H1 (cell line): ENCODE measurements at regions not wholly inside any gene's neighbourhood (a gene's known extent, or its start where the extent isn't known, plus 50 kb on each side); places are given as distances from the start of the nearest gene placed in this dataset.

ENCODE experiments used
- CTCF ChIA-PET: fragments of 300-600 bp; sonication (Branson Sonifier 250); formaldehyde crosslinking; loops from one replicate; lab custom pipeline; 2021; ENCODE audit not compliant: partially characterized antibody; lab: Charles Lee
- POLR2A ChIA-PET: fragments of 300-600 bp; sonication (Branson Sonifier 250); formaldehyde crosslinking; loops from one replicate; lab custom pipeline; 2021; ENCODE audit warnings: inconsistent platforms; ENCODE audit not compliant: partially characterized antibody; lab: Charles Lee
- DNase-seq, 2 experiments: peaks; one replicate each; pipeline versions ENCODE4 v3.0.0 to v3.0.0-alpha.2; 2010 to 2022; ENCODE audit warnings: low spot score in 2 of 2, low read depth in 1 of 2, mixed read lengths in 1 of 2
- FAIRE-seq: peaks from 2 replicates; lab custom pipeline; 2011; peaks lifted over from hg19 to GRCh38; lab: Jason Lieb, UNC
- H2AFZ ChIP-seq: 2 replicates; pipeline ENCODE4 v1.8.1; 2012; ENCODE audit warnings: low read length, inconsistent platforms
- H2AK5ac ChIP-seq: 2 replicates; pipeline ENCODE4 v1.6.1; 2013; ENCODE audit warnings: low read depth, low read length
- H2BK120ac ChIP-seq: replicated peaks from 2 replicates; pipeline ENCODE3; 2013; ENCODE audit warnings: low read depth, low read length, inconsistent platforms
- H2BK12ac ChIP-seq: 2 replicates; pipeline ENCODE4 v1.6.1; 2013; ENCODE audit warnings: low read depth, low read length
- H2BK15ac ChIP-seq: 2 replicates; pipeline ENCODE4 v1.6.1; 2013; ENCODE audit warnings: low read length
- H2BK20ac ChIP-seq: 2 replicates; pipeline ENCODE4 v1.6.1; 2013; ENCODE audit warnings: low read length
- H2BK5ac ChIP-seq: 2 replicates; pipeline ENCODE4 v1.6.1; 2013; ENCODE audit warnings: low read depth, low read length
- H3K14ac ChIP-seq: 2 replicates; pipeline ENCODE4 v1.6.1; 2013; ENCODE audit warnings: inconsistent platforms; ENCODE audit not compliant: insufficient read length
- H3K18ac ChIP-seq: 2 replicates; pipeline ENCODE4 v1.6.1; 2013; ENCODE audit warnings: low read length; ENCODE audit errors: extremely low read depth
- H3K23ac ChIP-seq: 2 replicates; pipeline ENCODE4 v1.6.1; 2013; ENCODE audit warnings: inconsistent platforms; ENCODE audit not compliant: insufficient read length
- H3K23me2 ChIP-seq: 2 replicates; pipeline ENCODE4 v1.6.1; 2013; ENCODE audit warnings: low read depth, low read length
- H3K27ac ChIP-seq: 2 replicates; pipeline ENCODE4 v1.6.1; 2011; ENCODE audit warnings: low read depth, low read length, inconsistent platforms
- H3K27me3 ChIP-seq, 4 experiments: replicated peaks in 1 of 4; 1 replicate in 1 of 4; 2 replicates in 3 of 4; pipeline versions ENCODE4 v1.6.1 to v1.8.1; 2011 to 2013; ENCODE audit warnings: low read length in 3 of 4, mild to moderate bottlenecking in 3 of 4, inconsistent platforms in 2 of 4, mixed read lengths in 2 of 4, moderate library complexity in 1 of 4; ENCODE audit not compliant: control insufficient read depth in 3 of 4, insufficient read depth in 3 of 4; ENCODE audit errors: extremely low read depth in 1 of 4
- H3K36me3 ChIP-seq, 4 experiments: 2 replicates each; pipeline versions ENCODE4 v1.6.1 to v1.8.1; 2011 to 2013; ENCODE audit warnings: mild to moderate bottlenecking in 4 of 4, low read length in 3 of 4, moderate library complexity in 2 of 4, control low read depth in 1 of 4, inconsistent platforms in 1 of 4; ENCODE audit not compliant: insufficient read depth in 4 of 4, control insufficient read depth in 2 of 4
- H3K4ac ChIP-seq: replicated peaks from 2 replicates; pipeline ENCODE3; 2013; ENCODE audit warnings: low read length, low read depth, mixed read lengths, inconsistent platforms; ENCODE audit not compliant: insufficient read length
- H3K4me1 ChIP-seq, 4 experiments: replicated peaks in 1 of 4; 1 replicate in 1 of 4; 2 replicates in 3 of 4; pipeline versions ENCODE4 v1.6.1 to v1.8.1; 2011 to 2013; ENCODE audit warnings: low read length in 3 of 4, inconsistent platforms in 2 of 4, mixed read lengths in 1 of 4; ENCODE audit not compliant: insufficient read depth in 4 of 4, control insufficient read depth in 3 of 4
- H3K4me2 ChIP-seq, 2 experiments: 2 replicates each; pipeline versions ENCODE4 v1.6.1 to v1.8.1; 2011 to 2013; ENCODE audit warnings: low read depth in 2 of 2, low read length in 2 of 2, control low read depth in 1 of 2, inconsistent platforms in 1 of 2, mild to moderate bottlenecking in 1 of 2; ENCODE audit not compliant: insufficient read depth in 1 of 2
- H3K4me3 ChIP-seq, 4 experiments: fragments of 200-600, 300-600 bp in 1 of 4; sonication (generic), shearing (Covaris generic), sonication (Bioruptor Twin) in 1 of 4; 2 replicates each; pipeline versions ENCODE4 v1.5.1 to v1.8.1; 2011 to 2016; ENCODE audit warnings: low read length in 4 of 4, low read depth in 3 of 4, control low read depth in 2 of 4, inconsistent platforms in 2 of 4, mild to moderate bottlenecking in 2 of 4, mixed read lengths in 1 of 4, moderate library complexity in 1 of 4; ENCODE audit not compliant: insufficient read depth in 2 of 4; ENCODE audit errors: extremely low read depth in 1 of 4
- H3K56ac ChIP-seq: replicated peaks from 2 replicates; pipeline ENCODE3; 2013; ENCODE audit warnings: low read depth, mild to moderate bottlenecking, mixed read lengths, low read length, inconsistent platforms; ENCODE audit not compliant: insufficient read length
- H3K79me1 ChIP-seq: 2 replicates; pipeline ENCODE4 v1.6.1; 2013; ENCODE audit warnings: low read depth, low read length, control low read depth
- H3K79me2 ChIP-seq, 2 experiments: 2 replicates each; pipeline versions ENCODE4 v1.6.1 to v1.8.1; 2012 to 2013; ENCODE audit warnings: low read length in 2 of 2, mild to moderate bottlenecking in 2 of 2, inconsistent platforms in 1 of 2; ENCODE audit not compliant: insufficient read depth in 2 of 2, control insufficient read depth in 1 of 2
- H3K9ac ChIP-seq, 4 experiments: replicated peaks in 1 of 4; 1 replicate in 1 of 4; 2 replicates in 3 of 4; pipeline versions ENCODE4 v1.6.1 to v1.8.1; 2011 to 2013; ENCODE audit warnings: low read depth in 3 of 4, low read length in 3 of 4, control low read depth in 2 of 4, mild to moderate bottlenecking in 2 of 4, moderate library complexity in 2 of 4, inconsistent platforms in 1 of 4; ENCODE audit errors: extremely low read depth in 1 of 4
- H3K9me3 ChIP-seq, 2 experiments: 2 replicates each; pipeline versions ENCODE4 v1.6.1 to v1.8.1; 2012 to 2013; ENCODE audit warnings: mild to moderate bottlenecking in 2 of 2, moderate library complexity in 2 of 2, control low read depth in 1 of 2, inconsistent platforms in 1 of 2, low read depth in 1 of 2, low read length in 1 of 2, mixed read lengths in 1 of 2; ENCODE audit not compliant: insufficient read depth in 2 of 2
- H4K20me1 ChIP-seq, 2 experiments: replicated peaks in 1 of 2; 2 replicates each; pipeline versions ENCODE3 to v1.8.1; 2011 to 2013; ENCODE audit warnings: inconsistent platforms in 2 of 2, low read length in 2 of 2, mild to moderate bottlenecking in 1 of 2; ENCODE audit not compliant: insufficient read depth in 2 of 2, control insufficient read depth in 1 of 2
- H4K5ac ChIP-seq: 2 replicates; pipeline ENCODE4 v1.6.1; 2013; ENCODE audit warnings: low read length, low read depth, mixed read lengths, inconsistent platforms; ENCODE audit not compliant: insufficient read length
- H4K8ac ChIP-seq: 2 replicates; pipeline ENCODE4 v1.8.0; 2013; ENCODE audit warnings: mild to moderate bottlenecking, moderate library complexity, low read length, inconsistent platforms; ENCODE audit not compliant: insufficient read depth; ENCODE audit errors: extremely low read depth
- H4K91ac ChIP-seq: replicated peaks from 2 replicates; pipeline ENCODE3; 2013; ENCODE audit warnings: low read length, mixed read lengths, inconsistent platforms; ENCODE audit not compliant: insufficient read length
- BRCA1 ChIP-seq: IDR thresholded peaks from 2 replicates; pipeline ENCODE4 v1.6.1; 2012; ENCODE audit warnings: low read depth, low read length, improper control_type of control experiment
- EP300 ChIP-seq, 2 experiments: IDR thresholded peaks; 1 replicate in 1 of 2; 2 replicates in 1 of 2; pipeline ENCODE4 v1.6.1; 2011 to 2012; ENCODE audit warnings: low read depth in 2 of 2, low read length in 2 of 2, mild to moderate bottlenecking in 2 of 2, borderline replicate concordance in 1 of 2, inconsistent platforms in 1 of 2, moderate library complexity in 1 of 2
- GABPA ChIP-seq: IDR thresholded peaks from 2 replicates; pipeline ENCODE4 v1.6.1; 2011; ENCODE audit warnings: mild to moderate bottlenecking, low read length, moderate library complexity, borderline replicate concordance; ENCODE audit not compliant: insufficient read depth
- HDAC6 ChIP-seq: IDR thresholded peaks from one replicate; pipeline ENCODE4 v1.7.1; 2012; ENCODE audit warnings: low read depth, mild to moderate bottlenecking, inconsistent platforms, low read length, moderate library complexity
- MAFK ChIP-seq: IDR thresholded peaks from 2 replicates; pipeline ENCODE4 v1.6.1; 2012; ENCODE audit warnings: low read depth, mild to moderate bottlenecking, improper control_type of control experiment, low read length
- SP1 ChIP-seq: IDR thresholded peaks from 2 replicates; pipeline ENCODE4 v1.6.1; 2011; ENCODE audit warnings: low read depth, low read length
- SP4 ChIP-seq: IDR thresholded peaks from 2 replicates; pipeline ENCODE4 v1.6.1; 2012; ENCODE audit warnings: low read length, inconsistent platforms
- SUZ12 ChIP-seq: fragments of 200-600 bp; sonication (generic); IDR thresholded peaks from 2 replicates; pipeline ENCODE4 v1.6.1; 2012; ENCODE audit warnings: mild to moderate bottlenecking, inconsistent platforms, low read length, moderate library complexity, mixed read lengths
- TBP ChIP-seq: IDR thresholded peaks from 2 replicates; pipeline ENCODE4 v1.6.1; 2011; ENCODE audit warnings: low read depth, low read length, improper control_type of control experiment
- TCF12 ChIP-seq: IDR thresholded peaks from 2 replicates; pipeline ENCODE4 v1.6.1; 2011; ENCODE audit warnings: low read depth, mild to moderate bottlenecking, low read length
- WGBS, 2 experiments: shearing (Covaris generic) in 1 of 2; methylation state at CpG; one replicate each; pipeline versions ENCODE4 v1.1.6 to v1.1.7; 2013 to 2015; ENCODE audit warnings: low lambda C conversion rate in 2 of 2, mixed read lengths in 2 of 2, inconsistent platforms in 1 of 2, low coverage in 1 of 2, missing lambda C conversion rate in 1 of 2; ENCODE audit not compliant: insufficient replicate concordance in 2 of 2, insufficient coverage in 1 of 2, insufficient read length in 1 of 2; ENCODE audit errors: extremely low coverage in 1 of 2, missing lambda C conversion rate in 1 of 2; 5-methylcytosine and 5-hydroxymethylcytosine counted together
- TF ChIP-seq, protein P1 (sequence below): IDR thresholded peaks from 2 replicates; pipeline ENCODE4 v1.6.1; 2012; ENCODE audit warnings: inconsistent platforms

DNA sequence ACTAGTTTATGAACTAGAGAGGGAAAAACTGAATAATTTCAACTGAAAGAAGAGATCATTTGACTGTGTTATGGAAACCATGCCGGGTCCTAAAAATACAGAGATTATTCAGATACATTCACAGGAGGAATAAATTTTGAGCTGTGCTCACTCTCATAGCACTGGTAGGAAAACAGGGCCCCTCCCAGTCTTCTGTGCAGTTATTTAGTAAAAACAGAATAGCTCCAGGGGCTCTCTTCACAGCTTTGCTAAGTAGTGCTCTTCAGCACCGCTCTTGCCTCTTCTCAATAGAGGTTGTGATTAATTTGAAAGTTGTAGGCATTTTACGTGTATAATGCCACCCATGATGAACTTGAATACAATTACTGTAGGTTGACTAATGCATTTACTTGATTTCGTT is 435.9 kb upstream of the PDE3A start:
- H3K4me2 ChIP-seq: no peak overlapping the region
- FAIRE-seq (no peak), DNase-seq (no peak)
- H2BK120ac ChIP-seq: no peak overlapping the region
- TF ChIP-seq TBP: no peak
- no peak for TF ChIP-seq HDAC6
- no peak for TF ChIP-seq SP4
- no peak for TF ChIP-seq SP1
- TF ChIP-seq SUZ12: no peak
- TF ChIP-seq GABPA: no peak
- TF ChIP-seq, protein P1, sequence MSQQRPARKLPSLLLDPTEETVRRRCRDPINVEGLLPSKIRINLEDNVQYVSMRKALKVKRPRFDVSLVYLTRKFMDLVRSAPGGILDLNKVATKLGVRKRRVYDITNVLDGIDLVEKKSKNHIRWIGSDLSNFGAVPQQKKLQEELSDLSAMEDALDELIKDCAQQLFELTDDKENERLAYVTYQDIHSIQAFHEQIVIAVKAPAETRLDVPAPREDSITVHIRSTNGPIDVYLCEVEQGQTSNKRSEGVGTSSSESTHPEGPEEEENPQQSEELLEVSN: no peak
- TF ChIP-seq BRCA1: no peak
- no peak for TF ChIP-seq MAFK
- no peak for TF ChIP-seq EP300 (IDR thresholded peaks at IDR 0.05; ENCODE audit: borderline replicate concordance in 1 of 2, low read depth in 2 of 2, low read length in 2 of 2)
- TF ChIP-seq TCF12: no peak
- WGBS, 2 experiments: 87% methylated on average over 4 of the region's 4 CpGs; no CpG with 5 or more reads in 1 of the 2 experiments
- ChIA-PET POLR2A (no interaction called here), CTCF (interaction anchor here (1.3 to 1.9 kb wide), 2 partner anchors 10 to 17 kb away, joined by 4 to 8 read pairs; no protein-coding TSS in a partner anchor)
- no peaks in the 10 kb centered on the region for H3K27me3 ChIP-seq
- H3K18ac ChIP-seq: no peak overlapping the region
- no peak overlapping the region for H4K5ac ChIP-seq
- no peak overlapping the region for H2AK5ac ChIP-seq
- H3K4ac ChIP-seq: no peak overlapping the region
- H3K14ac ChIP-seq: no peak overlapping the region
- no peaks in the 10 kb centered on the region for H3K79me2 ChIP-seq
- H3K4me3 ChIP-seq: no peak overlapping the region
- no peaks in the 10 kb centered on the region for H3K36me3 ChIP-seq
- no peaks in the 10 kb centered on the region for H3K9me3 ChIP-seq
- H3K79me1 ChIP-seq: no peaks in the 10 kb centered on the region
- H2AFZ ChIP-seq: no peak overlapping the region
- no peaks in the 10 kb centered on the region for H3K4me1 ChIP-seq
- H3K23me2 ChIP-seq: no peaks in the 10 kb centered on the region; the same call in 1 of the 2 replicates
- no peak overlapping the region for H2BK15ac ChIP-seq
- no peak overlapping the region for H2BK20ac ChIP-seq
- no peak overlapping the region for H4K8ac ChIP-seq
- no peak overlapping the region for H3K9ac ChIP-seq
- no peaks in the 10 kb centered on the region for H4K20me1 ChIP-seq
- H3K27ac ChIP-seq: no peak overlapping the region
- no peak overlapping the region for H2BK12ac ChIP-seq
- no peak overlapping the region for H3K56ac ChIP-seq
- H3K23ac ChIP-seq: no peak overlapping the region
- no peak overlapping the region for H2BK5ac ChIP-seq
- no peak overlapping the region for H4K91ac ChIP-seq
